KMS-11 (cell line): ENCODE measurements at regions not wholly inside any gene's neighbourhood (a gene's known extent, or its start where the extent isn't known, plus 50 kb on each side); places are given as distances from the start of the nearest gene placed in this dataset.

ENCODE experiments used
- H2AFZ ChIP-seq: fragments of 200-600 bp; sonication (generic); 2 replicates; pipeline ENCODE4 v1.6.1; 2016; ENCODE audit warnings: antibody characterized with exemption, mixed run types, low read depth
- H3K27ac ChIP-seq: fragments of 200-600 bp; sonication (generic); 2 replicates; pipeline ENCODE4 v1.6.1; 2016; ENCODE audit warnings: mild to moderate bottlenecking, mixed run types
- H3K27me3 ChIP-seq: fragments of 200-600 bp; sonication (generic); 2 replicates; pipeline ENCODE4 v1.6.1; 2017; ENCODE audit warnings: mild to moderate bottlenecking, low read depth, mixed run types, moderate library complexity; ENCODE audit not compliant: insufficient read depth
- H3K36me3 ChIP-seq: fragments of 200-600 bp; sonication (generic); 2 replicates; pipeline ENCODE4 v1.6.1; 2017; ENCODE audit warnings: mild to moderate bottlenecking, mixed run types; ENCODE audit not compliant: insufficient read depth
- H3K4me1 ChIP-seq: fragments of 200-600 bp; sonication (generic); 2 replicates; pipeline ENCODE4 v1.6.1; 2016; ENCODE audit warnings: mild to moderate bottlenecking, low read depth, mixed run types; ENCODE audit not compliant: poor library complexity, severe bottlenecking
- H3K4me2 ChIP-seq: fragments of 200-600 bp; sonication (generic); 2 replicates; pipeline ENCODE4 v1.7.0; 2016; ENCODE audit warnings: mild to moderate bottlenecking, mixed run types
- H3K4me3 ChIP-seq: fragments of 200-600 bp; sonication (generic); IDR thresholded peaks from 2 replicates; pipeline ENCODE4 v1.6.1; 2017; ENCODE audit warnings: low read depth, low read length, mixed read lengths; ENCODE audit not compliant: insufficient read depth
- H3K79me2 ChIP-seq: fragments of 200-600 bp; sonication (generic); 2 replicates; pipeline ENCODE4 v1.6.1; 2016; ENCODE audit warnings: low read depth, mixed run types; ENCODE audit not compliant: insufficient read depth
- H3K9ac ChIP-seq: fragments of 200-600 bp; sonication (generic); 2 replicates; pipeline ENCODE4 v1.6.1; 2016; ENCODE audit warnings: mild to moderate bottlenecking, mixed run types
- H4K20me1 ChIP-seq: fragments of 200-600 bp; sonication (generic); 2 replicates; pipeline ENCODE4 v1.6.1; 2016; ENCODE audit warnings: mild to moderate bottlenecking, mixed run types; ENCODE audit not compliant: insufficient read depth
- CTCF ChIP-seq: fragments of 200-600 bp; sonication (generic); conservative IDR thresholded peaks from 2 replicates; pipeline ENCODE4 v1.6.1; 2017; ENCODE audit warnings: low read depth, mild to moderate bottlenecking, antibody characterized with exemption, low read length, moderate library complexity, mixed read lengths

- H2AFZ ChIP-seq = no peak overlapping the region
- H3K27me3 ChIP-seq = no peaks in the 10 kb centered on the region
- H3K9ac ChIP-seq = no peak overlapping the region
- no peak overlapping the region for H3K4me3 ChIP-seq
- no peaks in the 10 kb centered on the region for H3K79me2 ChIP-seq
- no peak for TF ChIP-seq CTCF
- no peaks in the 10 kb centered on the region for H4K20me1 ChIP-seq
- H3K27ac ChIP-seq = no peak overlapping the region
- no peaks in the 10 kb centered on the region for H3K36me3 ChIP-seq
- no peak overlapping the region for H3K4me2 ChIP-seq
- H3K4me1 ChIP-seq = no peaks in the 10 kb centered on the region
Observed at GRCh38 chr13:44068737-44069136, 189.0 kb downstream of the LACC1 start.

GRCh38 chr13:44072536-44072935 is 192.8 kb downstream of the LACC1 start:
- H3K36me3 ChIP-seq = no peaks in the 10 kb centered on the region
- no peaks in the 10 kb centered on the region for H4K20me1 ChIP-seq

GRCh38 chr13:44074611-44075010 is 194.9 kb downstream of the LACC1 start:
- TF ChIP-seq CTCF = no peak
- no peaks in the 10 kb centered on the region for H3K79me2 ChIP-seq
- no peak overlapping the region for H2AFZ ChIP-seq
- no peaks in the 10 kb centered on the region for H3K27me3 ChIP-seq
- H3K9ac ChIP-seq = no peak overlapping the region
- no peak overlapping the region for H3K27ac ChIP-seq
- H4K20me1 ChIP-seq = no peaks in the 10 kb centered on the region
- no peak overlapping the region for H3K4me3 ChIP-seq
- no peaks in the 10 kb centered on the region for H3K36me3 ChIP-seq
- no peak overlapping the region for H3K4me2 ChIP-seq
- H3K4me1 ChIP-seq = no peaks in the 10 kb centered on the region

More at GRCh38 chr13:44072536-44072935, 192.8 kb downstream of the LACC1 start:
- H2AFZ ChIP-seq = no peak overlapping the region
- no peak overlapping the region for H3K4me2 ChIP-seq
- H3K9ac ChIP-seq = no peak overlapping the region
- no peak overlapping the region for H3K27ac ChIP-seq
- H3K79me2 ChIP-seq = no peaks in the 10 kb centered on the region
- no peak for TF ChIP-seq CTCF
- H3K4me1 ChIP-seq = no peaks in the 10 kb centered on the region
- H3K27me3 ChIP-seq = no peaks in the 10 kb centered on the region
- no peak overlapping the region for H3K4me3 ChIP-seq

- Histone ChIP-seq H3K9ac (no peak overlapping the region), H3K27me3 (no peaks in the 10 kb centered on the region), H2AFZ (no peak overlapping the region), H3K4me3 (no peak overlapping the region), H3K4me1 (no peaks in the 10 kb centered on the region), H4K20me1 (no peaks in the 10 kb centered on the region), H3K4me2 (no peak overlapping the region), H3K27ac (no peak overlapping the region), H3K79me2 (no peaks in the 10 kb centered on the region), H3K36me3 (no peaks in the 10 kb centered on the region)
- TF ChIP-seq CTCF = no peak
Observed at GRCh38 chr13:44075113-44075512, 195.4 kb downstream of the LACC1 start.
